ENCODE measurements at regions not wholly inside any gene's neighbourhood (a gene's known extent, or its start where the extent isn't known, plus 50 kb on each side); places are given as distances from the start of the nearest gene placed in this dataset.
"Not testable (repeated sequence)": the region's sequence is repeated elsewhere in the genome, so short reads cannot be mapped to it uniquely, and the experiment has no call there.

DNA sequence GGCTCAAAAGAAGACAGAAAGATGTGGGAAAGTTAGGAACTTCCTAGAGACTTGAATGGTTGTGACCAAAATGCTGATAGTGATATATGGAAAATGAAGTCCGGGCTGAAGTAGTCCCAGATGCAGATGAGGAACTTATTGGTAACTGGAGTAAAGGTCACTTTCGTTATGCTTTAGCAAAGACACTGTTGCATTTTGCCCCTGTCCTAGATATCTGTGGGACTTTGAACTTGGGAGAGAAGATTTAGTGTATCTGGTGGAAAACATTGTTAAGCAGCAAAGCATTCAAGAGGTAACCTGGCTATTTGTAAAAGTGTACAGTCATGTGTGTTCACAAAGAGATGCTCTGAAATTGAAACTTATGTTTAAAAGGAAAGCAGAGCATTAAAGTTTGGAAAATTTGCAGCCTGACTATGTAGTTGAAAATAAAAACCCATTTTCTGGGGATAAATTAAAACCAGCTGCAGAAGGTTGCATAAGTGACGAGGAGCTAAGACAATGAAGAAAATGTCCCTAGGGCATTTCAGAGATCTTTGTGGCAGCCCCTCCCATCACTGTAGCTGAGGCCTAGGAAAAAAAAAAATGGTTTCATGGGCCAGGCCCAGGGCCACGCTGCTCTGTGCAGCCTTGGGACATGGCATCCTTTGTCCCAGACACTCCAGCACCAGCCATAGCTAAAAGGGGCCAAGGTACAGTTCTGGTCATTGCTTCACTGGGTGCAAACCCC lies 1692.2 kb downstream of the HACE1 start:
- DNase-seq (ENCODE audit: low spot score) = no peak

DNA sequence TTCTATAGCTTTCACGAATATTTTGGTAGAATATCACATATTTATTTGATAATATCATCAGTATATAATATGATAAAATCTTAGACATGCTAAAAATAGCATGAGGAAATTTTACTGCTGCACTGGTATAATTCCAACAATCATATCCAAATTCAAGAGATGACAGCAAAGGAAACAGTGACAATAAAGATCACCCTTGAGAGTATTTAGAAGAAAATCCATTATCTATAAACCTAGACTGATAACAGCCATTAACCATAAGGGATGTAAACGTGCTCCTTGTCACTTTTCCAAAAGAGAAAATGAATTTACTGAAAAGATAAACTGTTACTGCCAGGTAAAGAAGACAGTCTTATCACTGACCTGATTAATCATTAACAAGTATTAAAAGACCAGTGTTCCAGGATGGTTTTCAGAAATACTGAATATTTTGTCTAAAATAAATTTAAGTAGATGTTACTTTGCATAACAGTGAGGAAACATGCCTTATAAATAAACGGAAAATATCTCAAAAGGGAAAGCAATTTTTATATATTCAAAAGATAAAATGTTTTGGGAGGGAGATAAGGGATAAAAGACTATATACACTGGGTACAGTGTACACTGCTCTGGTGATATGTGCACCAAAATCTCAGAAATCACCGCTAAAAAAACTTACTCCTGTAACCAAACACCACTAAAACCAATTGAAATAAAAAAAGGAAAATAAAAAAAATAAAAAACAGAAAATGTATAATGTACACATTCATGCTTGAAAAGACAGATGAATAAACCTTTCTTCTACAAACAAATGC lies 1704.7 kb downstream of the HACE1 start:
- DNase-seq (ENCODE audit: low spot score) = no peak

DNA sequence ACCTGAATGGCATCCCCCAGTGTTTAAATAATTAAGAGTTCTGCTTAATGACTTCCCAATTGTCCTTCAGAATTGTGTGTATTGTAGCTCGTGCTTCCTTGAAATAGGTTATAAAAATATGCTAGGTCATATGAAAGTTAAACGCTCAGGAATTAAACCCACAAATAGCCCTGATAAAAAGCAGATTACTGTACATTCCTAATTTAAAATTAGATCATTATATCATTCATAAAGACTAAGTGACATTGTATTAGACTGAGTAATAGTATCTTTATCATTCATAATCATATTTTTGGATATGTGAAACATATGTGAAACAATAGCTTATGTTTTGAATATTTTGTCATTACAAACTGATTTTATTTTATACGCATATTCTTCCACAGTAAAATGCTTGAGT lies 1706.7 kb downstream of the HACE1 start:
- DNase-seq (ENCODE audit: low spot score) = no peak

DNA sequence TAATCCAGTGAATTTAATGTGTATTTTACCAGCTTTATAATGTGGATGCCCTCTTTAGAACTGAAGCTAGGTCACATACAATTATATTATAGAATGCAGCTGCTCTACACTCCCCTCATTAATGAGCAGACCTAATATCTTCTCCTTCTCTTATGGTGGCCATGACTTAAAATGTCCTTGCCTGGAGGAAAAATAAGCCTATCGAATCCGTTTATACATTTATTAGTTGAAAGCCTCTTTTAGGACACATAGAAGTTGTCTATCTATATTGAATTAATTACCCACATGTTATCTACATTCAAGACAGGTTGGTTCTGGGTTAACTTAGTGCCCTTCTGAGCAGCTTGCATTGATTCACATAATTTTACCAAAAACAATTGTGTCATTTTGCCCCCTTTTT lies 1716.8 kb downstream of the HACE1 start:
- no peak for DNase-seq (ENCODE audit: low spot score)

DNA sequence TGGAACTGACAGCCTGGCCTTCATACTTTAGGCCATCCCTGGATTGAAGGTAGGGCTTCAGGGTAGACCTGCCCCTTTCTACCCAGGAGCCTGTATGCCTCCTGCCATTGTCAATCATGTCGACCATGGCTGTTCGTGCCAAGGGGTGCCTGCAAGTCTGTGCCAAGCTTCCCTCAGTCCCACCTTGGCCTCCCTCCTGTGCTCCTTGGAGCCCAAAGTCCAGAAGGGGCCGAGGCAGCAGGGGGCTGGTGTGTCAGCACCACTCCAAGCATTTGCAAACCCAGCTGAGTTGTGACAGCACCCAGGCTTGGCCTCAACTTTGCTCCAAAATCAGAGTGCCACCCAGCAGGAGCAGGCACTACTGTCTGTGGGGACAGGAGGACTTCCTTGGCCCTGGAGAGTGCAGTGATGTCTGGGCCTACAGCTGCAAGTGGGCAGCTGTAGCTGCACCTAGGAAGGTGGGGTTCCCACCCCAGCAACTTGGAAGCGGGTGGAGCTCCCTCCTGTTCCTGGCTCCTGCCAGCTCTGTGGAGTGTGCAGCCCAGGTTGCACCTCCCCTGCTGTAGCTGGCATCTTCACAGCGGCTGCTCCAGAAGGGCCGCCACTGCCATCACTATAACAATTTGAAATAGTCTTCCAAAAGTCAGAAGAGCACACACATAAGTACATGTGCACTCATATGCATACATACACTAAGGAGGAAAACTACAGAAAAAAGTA lies 1719.3 kb downstream of the HACE1 start:
- no peak for DNase-seq (ENCODE audit: low spot score)

DNA sequence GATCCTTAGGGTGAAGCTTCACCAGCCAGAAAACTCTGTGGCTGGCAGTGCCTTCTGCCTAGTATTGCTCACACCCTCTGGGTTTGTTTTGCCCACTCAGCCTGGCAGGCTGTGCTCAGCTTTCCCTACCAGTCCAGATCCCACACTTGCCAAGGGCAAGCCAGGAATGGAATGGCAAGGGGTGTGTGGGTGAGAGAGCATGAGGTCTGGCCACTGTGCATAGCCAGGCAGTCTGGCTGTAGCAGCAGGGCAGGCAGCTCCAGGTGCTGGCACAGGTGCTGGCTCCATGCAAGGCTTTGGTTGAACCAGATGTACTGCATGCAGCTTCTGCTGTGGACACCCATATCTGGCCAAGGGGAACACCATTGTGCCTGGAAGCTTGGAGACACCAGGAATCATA lies 1720.3 kb downstream of the HACE1 start:
- DNase-seq (ENCODE audit: low spot score) = no peak

DNA sequence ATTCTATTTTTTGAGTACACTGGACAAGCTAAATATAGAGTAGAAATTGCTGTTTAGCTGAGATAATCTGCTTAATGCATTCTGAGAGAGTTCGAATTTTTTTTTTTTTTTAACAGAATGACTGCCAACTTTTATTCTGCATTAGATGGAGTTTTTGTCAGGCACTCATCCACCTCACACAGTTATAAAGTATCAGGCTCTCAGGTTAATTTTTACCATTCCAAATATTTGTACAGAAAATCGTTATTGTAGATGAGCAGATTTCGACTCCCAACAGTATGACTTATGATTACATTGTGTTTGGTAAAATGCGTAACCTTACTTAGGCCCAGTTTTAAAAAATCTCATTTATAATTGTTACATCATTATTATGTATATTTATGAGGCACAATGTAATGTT lies 1731.0 kb downstream of the GRIK2 start:
- DNase-seq (ENCODE audit: low spot score) = no peak

DNA sequence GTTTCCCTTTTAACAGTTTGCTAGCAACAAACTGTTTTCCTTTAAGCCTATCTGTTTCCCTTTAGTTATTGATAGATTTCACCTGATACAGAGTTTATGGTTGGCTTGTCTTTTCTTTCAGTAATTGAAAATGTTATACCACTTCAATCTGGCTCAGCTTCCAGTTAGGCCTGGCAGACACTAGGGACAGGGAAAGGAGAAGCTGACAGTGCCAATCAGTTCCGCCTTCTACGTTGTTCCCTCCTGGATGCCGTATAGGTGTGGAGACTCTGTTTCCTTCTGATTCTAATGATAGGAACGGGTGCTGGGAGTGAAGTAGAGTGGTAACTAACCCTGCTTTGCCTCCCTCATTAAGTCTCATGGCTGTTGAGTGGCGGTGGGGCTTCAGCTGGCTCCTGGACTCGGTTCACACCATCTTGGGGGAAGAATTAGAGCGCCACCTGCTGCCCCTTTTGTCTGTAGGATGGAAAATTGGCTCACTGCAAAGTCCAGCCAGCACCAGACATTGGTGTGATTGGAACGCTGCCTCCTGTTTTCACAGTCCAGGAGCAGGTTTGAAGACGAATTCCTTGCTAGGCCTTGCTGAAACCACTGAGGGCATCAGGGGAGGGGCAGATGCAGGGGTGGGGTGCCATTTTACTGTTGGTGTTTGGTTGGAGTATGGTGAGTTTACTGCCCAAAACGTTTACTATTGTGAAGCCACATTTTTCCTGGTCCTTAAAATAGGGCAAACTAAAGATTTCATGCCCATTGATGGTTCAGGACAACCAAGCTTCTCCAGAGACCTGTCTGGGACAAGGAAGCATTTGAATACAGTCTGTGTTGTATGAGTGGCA lies 1729.5 kb downstream of the GRIK2 start:
- DNase-seq (ENCODE audit: low spot score) = no peak

DNA sequence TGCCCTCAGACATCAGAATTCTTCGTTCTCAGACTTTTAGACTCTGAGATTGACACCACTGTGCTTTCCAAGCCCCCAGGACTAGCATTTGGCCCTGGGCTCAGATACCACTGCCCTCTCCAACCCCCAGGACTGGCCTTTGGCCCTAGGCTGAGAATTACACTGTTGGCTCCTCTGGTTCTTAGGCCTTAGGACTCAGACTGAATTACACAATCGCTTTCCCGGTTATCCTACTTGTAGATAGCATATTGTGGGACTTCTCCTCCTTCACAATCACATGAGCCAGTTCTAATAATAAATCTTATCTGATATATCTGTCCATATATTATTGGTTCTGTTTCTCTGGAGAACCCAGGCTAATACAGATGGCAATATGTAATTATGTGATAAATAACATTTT lies 1725.5 kb downstream of the GRIK2 start:
- DNase-seq (ENCODE audit: low spot score) = no peak

DNA sequence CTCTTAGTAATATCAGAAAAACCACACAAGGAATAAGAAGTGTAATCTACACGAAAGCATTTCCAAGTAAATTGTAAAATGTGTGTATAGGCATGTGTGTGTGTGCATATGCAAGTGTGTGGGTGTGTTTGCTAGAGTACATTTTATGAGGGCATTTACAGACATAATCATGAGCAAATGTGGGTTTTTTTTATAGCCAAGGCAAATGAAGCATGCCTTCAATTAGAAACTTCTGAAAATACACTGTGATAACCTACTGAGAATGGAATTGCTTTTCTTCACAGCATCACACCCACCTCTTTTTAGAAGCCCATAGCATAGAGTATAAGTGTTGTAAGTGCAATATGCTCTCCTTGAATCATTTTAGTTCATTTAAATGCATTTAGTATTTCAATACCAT lies 1721.1 kb downstream of the GRIK2 start:
- no peak for DNase-seq (ENCODE audit: low spot score)

DNA sequence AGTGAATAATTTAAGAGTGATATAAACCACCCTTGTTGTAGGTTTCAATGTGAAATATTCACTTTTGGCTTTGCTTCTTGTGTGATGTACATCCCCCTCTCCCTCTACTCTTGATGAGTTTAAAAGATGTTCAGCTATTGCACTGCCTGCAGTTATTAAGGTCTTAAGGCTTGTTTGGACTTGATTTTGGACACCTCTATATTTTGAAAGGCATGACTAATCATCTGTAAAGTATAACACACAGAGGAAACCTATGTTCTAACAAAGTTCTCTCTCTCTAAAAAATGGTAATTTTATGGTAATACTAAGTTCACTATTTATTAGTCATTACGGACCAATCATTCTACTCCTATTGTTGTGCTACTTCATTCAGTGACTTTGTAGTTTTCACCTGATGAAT lies 1719.9 kb downstream of the GRIK2 start:
- no peak for DNase-seq (ENCODE audit: low spot score)

DNA sequence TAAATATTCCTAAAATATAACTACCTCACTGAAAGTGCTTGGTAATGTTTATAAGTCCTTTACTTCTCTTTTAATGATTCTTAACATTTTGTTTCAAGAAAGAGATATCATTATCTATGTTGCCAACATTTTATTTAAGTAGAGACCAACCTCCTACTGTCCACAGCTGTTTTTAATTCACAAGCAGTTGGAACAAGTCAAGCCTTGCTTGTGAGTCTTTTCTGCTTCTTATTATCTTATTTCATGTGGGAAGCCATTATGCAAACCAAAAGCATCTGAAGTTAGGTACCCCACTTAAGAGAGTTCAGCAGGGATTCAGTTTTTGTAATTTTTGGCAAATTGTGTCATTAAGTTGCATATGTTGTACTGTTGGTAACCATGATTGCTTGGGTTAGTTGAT lies 1714.5 kb downstream of the GRIK2 start:
- DNase-seq (ENCODE audit: low spot score) = no peak

DNA sequence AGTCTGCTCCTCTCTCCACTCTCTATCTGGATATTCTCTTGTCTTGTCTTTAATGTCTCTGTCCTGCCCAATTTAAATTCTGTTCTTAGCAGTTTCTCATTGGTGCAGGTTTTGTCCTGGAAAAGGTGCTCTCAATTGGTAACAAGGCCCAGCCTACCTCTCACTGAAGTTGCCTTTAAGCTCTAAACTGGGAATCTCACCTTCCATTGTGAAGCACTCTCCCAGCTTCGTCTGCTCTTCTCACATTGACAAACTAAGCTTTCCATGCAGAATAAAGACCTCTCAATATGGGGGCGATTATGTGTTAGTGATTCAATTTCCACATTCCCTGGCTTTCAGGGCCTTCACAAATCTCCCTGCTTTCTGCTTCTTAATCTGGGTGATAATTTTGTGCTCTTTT lies 1712.2 kb downstream of the GRIK2 start:
- DNase-seq (ENCODE audit: low spot score) = no peak

DNA sequence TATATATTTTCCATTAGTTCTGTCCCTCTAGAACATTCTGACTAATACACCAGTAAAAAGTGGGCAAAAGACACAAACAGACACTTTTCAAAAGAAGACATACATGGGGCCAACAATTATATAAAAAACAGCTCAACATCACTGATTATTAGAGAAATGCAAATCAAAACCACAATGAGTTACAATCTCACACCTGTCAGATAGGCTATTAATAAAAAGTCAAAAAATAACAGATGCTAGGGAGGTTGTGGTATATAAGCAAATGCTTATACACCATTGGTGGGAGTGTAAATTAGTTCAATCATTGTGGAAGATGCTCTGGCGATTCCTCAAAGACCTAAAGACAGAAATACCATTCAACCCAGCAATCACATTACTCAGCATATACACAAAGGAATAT lies 1707.8 kb downstream of the GRIK2 start:
- no peak for DNase-seq (ENCODE audit: low spot score)

DNA sequence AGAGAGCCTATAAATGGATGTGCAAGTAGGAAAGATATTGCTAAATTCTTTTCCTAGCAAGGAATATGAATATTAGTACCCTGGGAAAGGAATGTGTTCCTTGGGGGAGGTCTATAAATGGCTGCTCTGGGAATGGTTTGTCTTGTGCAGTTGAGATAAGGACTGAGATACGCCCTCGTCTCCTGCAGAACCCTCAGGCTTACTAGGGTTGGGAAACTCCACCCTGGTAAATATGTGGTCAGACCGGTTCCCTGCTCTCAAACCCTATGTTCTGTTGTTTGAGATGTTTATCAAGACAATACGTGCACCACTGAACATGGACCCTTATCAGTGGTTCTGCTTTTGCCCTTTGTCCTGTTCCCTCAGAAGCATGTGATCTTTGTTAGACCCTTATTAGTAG lies 1698.9 kb downstream of the GRIK2 start:
- not testable (repeated sequence) for DNase-seq (ENCODE audit: low spot score)

DNA sequence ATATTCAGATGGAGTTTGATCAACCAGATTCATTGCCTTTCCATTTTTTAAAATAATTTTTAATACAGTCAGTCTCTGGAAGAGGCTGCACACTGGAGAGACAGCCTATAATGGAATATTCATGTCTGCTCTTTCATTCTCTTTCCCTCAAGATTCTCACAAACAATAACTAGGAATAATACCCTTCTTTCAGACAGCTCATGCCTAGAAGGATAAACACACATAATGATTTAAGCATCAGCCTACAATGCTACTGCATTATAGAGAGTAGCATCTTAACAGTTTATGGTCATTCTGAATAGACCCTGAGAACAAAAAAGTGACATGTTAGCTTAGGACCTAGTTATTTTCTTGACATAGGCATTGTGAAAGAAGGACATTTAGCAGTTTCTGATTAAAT lies 1692.3 kb downstream of the GRIK2 start:
- no peak for DNase-seq (ENCODE audit: low spot score)

DNA sequence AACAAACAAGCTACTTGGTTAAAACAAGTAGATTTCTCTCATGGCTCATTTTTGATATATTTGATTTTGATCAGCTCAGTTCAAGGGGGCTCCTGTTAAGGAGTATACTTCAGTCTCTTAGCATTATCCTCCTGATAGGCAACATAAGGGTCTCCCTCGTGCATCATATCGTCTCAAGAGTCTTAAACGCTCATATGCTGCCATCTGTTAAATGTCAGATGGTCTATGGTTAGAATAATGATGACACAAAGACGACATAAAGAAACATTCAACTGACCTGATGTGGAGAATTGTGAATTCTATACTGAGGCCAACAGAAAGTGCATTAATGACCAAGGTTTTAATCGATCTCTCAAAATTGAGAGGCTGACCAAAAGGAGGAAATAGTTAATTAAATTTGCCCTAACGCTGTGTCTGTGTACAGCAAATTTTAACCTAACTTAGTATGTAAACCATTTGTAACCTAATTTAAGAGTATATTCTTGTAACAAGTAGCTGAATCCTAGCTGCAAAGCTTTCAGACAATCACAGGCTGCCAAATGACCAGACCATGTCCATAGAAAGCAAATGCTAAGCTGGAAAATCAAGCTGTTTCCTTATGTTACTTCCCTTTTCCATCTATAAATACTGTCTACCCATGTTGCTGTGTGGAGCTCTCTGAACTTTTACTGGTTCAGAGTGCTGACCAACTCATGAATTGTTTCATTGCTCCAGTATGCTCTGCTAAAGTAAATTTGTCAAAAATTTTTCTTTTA lies 1688.5 kb downstream of the GRIK2 start:
- DNase-seq (ENCODE audit: low spot score) = no peak

DNA sequence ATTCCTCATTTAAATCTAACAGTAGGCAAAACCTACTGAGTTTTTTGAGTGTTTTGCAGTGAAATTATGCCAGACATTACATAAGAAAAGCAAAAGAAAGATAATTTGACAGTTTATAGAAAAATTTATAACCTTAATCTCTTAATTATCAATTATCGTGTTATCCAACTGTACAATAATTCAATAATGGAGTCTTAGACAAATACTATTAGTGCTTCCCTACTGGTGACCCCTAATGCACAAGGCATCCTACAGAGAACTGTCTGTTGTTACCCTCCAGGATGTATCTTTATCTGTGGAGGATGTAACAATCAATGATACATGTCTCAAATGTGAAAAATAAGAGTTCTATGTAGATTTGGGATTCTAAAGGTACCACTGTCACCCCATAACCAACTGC lies 1687.6 kb downstream of the GRIK2 start:
- no peak for DNase-seq (ENCODE audit: low spot score)

DNA sequence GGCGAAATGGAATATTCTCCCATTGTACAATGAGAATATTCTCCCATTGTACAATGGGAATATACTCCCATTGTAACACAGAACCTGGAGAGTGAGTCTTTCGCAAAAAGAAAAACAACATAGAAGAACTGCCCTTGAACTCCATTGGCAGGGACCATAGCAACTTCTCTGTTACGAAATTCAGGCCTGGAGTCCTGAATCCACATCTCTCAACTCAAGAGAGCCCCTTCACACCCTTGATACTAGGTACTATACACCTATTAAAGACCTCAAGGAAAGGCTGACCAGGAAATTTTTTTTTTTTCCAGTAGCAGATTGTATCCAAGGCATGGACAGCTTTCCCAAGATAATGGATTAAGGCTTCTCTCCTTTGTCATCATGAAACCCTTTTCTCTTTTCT lies 1687.0 kb downstream of the GRIK2 start:
- no peak for DNase-seq (ENCODE audit: low spot score)

DNA sequence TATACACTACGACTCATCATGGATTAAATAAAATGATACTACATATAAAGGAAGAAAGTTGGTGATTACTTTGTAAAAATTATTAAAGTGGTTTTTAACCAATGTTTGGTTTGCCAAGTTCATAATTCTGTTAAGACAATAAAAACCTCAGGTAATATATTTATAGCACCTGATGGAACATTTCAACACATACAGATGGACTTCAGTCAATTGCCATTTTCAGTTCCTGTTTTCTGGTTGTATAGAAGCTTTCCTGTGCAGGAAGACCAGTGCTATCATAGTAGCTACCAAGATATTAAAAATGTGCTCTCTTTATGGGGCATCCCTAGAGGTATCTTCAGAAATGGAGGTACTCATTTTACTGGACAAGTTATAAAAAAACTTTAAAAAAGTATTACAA lies 1686.4 kb downstream of the GRIK2 start:
- DNase-seq (ENCODE audit: low spot score) = no peak

DNA sequence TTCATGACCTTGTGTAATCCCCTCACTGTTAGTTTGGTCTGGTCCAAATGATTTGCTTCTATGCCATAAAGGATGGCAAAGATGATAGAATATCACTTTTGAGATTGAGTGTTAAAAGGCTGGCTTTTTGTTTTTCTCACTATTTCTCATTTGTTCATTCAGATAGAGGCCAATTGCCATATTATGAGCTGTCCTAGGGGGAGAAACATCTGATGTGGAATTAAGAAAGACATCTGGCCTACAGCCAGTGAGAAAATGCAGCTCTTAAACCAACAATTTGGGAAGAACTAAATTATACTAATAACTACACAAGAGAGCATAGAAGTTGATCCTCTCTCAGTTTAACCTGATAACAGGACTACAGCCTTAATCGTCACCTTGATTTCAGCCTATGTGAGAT lies 1668.6 kb downstream of the GRIK2 start:
- no peak for DNase-seq (ENCODE audit: low spot score)
